ENCODE measurements at regions not wholly inside any gene's neighbourhood (a gene's known extent, or its start where the extent isn't known, plus 50 kb on each side); places are given as distances from the start of the nearest gene placed in this dataset.

GRCh38 chr2:106041150-106041549, 153.0 kb downstream of the UXS1 start:
- DNase-seq (ENCODE audit: low spot score), result no peak
- no peak for ATAC-seq

- no peak for DNase-seq (ENCODE audit: low spot score)
- no peak for ATAC-seq
These were observed 154.3 kb downstream of the UXS1 start for GRCh38 chr2:106039634-106040315.

GRCh38 chr2:106038601-106039375, 155.3 kb downstream of the UXS1 start:
- no peak for ATAC-seq
- no peak for DNase-seq (ENCODE audit: low spot score)

DNA sequence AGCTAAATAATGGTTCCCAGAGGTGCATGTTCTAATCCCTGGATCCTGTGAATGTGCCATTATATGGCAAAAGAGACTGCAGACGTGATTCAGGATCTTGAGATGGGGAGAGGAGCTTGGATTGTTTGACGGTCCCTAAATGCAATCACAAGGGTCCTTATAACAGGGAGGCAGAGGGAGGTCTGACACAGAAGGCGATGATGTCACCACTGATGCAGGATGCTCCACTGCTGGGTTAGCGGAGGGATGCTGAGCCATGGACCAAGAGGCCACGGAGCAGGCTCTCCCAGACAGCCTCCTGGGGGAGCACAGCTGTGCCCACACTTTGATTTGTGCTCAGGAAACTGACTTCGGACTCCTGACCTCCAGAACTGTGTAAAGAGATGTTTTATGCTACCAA, 156.2 kb downstream of the UXS1 start:
- ATAC-seq (no peak), DNase-seq (ENCODE audit: low spot score) (no peak)

DNA sequence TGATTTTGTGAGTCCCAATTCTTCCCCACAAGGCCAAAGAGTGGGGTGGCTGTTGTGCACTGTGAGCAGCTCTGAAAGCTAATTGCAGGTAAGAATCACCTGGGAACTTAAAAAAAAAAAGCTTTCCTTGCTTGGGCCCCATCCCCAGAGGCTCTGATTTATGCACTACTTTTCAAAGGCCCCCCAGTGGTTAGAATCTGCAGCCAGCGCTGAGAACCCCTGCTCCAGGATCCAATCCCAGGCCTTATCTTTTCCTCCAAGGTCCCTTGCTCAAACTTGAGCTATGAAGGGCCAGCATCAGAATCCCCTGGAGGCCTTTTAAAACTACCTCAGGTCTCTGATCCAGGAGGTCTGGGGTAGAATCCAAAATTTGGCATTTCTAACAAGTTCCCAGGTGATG, 156.8 kb downstream of the UXS1 start:
- no peak for ATAC-seq
- no peak for DNase-seq (ENCODE audit: low spot score)

GRCh38 chr2:106034325-106034724, 159.8 kb downstream of the UXS1 start:
- peak; percentile 82 for DNase-seq (ENCODE audit: low spot score)
- peak; percentile 57 for ATAC-seq

DNA sequence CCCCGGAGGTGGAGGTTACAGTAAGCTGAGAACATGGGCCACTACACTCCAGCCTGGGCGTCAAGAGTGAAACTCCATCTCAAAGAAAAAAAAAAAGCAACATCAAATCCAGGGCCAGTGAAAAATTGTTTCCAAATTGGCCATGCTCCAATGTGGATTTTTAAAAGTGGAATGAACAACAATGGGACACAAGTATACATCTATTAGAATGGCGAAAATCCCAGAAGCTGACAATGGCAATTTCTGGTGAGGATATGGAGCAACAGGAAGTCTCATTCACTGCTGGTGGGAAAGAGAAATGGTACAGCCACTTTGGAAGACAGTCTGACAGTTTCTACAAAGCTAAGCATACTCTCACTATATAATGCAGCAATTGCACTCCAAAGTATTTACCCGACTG, 161.4 kb downstream of the UXS1 start:
- ATAC-seq, result no peak
- no peak for DNase-seq (ENCODE audit: low spot score)

DNA sequence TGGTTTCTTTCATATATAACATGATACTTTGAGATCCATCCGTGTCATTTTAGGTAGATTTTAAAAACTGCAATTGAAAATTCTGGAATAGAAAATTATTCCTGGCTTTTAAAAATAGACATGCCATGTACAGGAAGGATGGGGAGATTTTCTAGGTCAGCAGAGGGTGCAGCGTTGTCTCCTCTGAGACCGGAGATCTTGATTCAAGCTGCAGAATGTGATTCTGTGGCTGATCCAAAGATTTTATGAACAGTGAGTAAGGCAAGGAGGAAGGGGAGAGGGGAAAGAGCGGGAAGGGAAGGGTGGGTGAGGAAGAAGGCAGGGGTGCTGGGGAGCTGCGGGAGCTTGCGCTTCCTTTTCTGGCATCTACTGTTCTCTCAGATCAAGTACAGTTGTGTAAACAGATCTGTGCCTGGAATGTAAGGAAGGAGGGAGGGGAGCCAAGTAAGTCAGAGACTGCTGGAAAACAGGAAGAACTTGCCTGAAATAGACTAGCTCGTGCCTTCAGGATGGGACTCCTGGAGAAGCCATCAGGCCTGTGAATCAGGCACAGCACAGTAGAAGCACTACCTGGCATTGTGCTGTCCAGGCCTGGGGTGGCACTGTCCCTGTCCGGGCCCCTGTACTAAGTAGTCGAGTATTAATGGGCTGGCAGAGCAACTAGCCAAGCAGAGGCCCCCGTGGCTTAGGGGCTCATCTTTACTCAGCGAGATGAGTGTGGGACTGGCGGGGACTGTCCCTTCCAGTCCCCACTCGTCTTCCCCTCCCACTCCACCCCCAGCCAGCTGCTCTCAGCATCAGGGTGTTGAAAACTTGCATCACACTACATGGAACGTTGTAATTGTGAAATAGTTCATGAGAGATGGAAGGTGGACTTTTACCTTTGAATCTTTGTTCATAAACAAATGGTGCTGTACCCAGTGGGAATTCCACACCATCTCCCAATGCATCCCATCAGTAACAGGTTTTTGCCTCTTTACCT, 163.5 kb downstream of the UXS1 start:
- ATAC-seq (peak; percentile 90), DNase-seq (ENCODE audit: low spot score) (peak; percentile 82)

DNA sequence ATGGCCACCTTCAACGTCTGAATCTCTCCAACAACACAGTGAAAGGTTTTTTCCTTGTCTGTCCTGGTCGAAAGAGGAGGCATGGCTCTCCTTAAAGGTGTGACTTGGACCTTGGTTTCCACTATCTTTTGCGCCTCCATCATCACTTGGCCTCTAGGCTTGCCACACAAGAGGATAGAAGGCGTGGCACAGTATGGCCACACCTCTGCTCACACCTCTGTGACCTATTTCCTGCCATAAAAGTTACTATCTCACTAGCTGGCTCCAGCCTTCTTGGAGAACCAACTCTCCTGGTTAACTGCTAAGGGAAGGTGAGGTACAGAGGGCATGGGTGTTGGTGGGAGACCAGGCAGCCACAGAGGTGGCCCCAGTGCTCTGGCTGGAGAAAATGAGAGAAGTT, 165.9 kb downstream of the UXS1 start:
- DNase-seq (ENCODE audit: low spot score) (no peak), ATAC-seq (no peak)

DNA sequence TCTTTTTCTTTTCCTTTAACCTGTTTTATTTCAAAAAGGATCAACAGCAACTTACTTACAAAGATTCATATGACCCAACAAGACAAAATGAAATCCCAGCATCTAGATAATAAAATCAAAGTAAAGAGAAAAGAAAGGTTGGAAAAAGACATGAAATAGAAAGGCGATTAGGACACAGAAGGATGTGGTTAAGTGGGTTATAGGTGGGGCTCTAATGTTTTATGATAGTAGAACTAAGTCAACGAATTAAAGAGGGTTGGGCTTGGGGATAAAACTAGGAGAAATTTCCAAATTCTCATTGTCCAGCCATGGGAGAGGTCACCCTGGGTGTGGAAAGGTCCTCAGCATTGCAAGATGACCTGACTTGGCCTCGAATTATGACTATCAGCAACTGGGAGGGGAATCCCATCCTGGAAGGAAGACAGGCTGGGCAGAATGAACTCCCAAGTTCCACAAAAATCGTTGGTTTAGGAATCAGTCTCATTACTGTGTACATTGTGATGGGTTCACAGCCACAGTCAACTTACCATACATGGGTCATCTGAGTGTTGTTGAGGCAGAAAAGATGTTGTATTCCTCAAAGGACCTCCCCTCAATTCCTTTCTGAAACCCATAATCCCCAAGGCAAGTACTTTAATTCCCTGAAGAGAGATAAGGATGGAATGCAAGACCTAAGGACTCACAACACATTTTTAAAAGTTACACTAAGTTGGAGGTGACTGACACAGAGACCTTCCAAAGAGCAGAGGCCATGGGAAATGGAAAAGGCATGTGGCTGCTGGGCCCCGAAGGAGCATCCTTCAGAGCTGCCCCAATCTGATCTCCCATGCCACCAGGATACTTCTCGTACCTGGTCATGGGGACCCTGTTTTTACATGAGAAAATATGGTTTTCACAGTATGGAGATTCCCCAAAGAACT, 167.6 kb downstream of the UXS1 start:
- no peak for DNase-seq (ENCODE audit: low spot score)
- no peak for ATAC-seq

DNA sequence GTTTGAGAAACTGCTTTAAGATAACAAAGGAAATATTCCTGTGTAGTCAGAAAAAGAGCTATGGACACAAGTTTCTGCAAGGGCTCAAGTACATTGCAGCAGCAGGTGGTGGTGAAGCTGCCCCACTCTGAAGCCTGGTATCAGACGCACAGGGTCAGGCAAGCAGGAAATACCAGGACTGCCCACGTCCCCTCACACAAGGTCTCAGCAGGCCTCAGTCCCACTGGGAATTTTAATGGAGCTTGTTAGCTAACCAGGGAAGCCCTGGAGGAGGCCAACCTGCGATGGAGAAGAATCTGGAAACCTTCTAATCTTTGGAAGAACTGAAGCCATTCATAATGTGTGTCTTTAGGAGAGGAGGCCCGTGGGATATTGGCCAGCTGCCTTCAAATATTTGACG, 168.3 kb downstream of the UXS1 start:
- no peak for DNase-seq (ENCODE audit: low spot score)
- no peak for ATAC-seq

GRCh38 chr2:106021662-106022028, 172.5 kb downstream of the UXS1 start:
- ATAC-seq (no peak), DNase-seq (ENCODE audit: low spot score) (no peak)

DNA sequence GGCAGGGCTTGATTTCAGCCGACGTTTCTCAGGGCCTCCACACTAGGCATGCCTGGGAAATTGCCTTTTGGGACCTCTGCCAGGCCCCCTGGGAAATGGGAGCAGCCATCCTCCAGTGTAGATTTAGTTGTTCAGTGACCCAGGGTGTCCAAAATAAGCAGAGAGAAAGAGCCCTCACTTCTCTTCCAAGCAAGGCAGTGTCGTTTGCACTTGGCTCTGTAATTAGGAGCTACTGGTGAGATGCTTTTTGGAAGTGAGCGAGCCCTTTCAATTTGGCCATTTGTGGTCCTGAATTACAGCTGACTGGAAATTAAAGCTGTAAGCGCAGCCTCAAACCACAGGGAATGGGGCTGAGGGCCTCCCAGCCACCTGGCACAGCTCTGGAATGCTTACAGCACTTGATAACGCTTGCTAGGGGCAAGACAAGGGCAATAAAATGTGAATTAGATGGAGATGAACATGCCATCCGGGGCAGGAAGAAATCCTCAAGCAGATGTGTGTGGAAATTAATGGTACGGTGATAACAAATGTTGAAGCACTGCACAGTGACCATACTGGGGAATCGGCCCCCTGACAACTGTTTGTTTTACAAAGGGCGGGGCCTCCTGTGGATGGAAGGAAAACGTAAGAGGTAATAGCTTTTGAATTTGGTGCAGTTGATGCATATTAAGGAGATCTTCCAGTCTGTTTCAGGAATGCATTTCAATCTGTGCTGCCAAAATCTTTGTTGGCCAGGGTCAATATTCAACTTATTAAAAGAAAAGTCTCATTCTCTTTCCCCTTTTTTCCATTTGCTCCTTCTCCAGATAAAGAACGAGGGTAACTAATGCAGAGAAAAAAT, 173.1 kb downstream of the UXS1 start:
- ATAC-seq (no peak), DNase-seq (ENCODE audit: low spot score) (no peak)

GRCh38 chr2:106020032-106020431, 174.1 kb downstream of the UXS1 start:
- ATAC-seq (no peak), DNase-seq (ENCODE audit: low spot score) (no peak)

DNA sequence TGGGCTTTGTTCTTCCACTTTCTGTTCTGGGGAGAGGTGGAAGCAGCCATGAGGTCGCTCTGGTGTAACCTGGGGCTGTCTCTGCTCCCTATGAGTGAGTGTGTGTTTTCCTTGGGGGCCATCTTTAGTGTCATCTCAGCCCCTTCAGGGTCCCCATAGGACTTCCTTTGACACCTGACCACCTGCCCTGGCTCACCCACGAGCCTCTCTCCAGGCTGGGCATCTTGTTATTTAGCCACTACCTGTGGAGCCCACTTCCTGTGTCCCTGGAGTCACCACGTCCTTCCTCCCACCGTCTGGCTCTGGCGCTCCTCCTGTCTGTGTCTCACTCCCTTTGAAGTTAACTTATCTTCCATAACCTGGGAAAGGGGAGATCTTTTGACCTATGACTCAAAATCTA, 176.0 kb downstream of the UXS1 start:
- ATAC-seq (no peak), DNase-seq (ENCODE audit: low spot score) (no peak)

- DNase-seq (ENCODE audit: low spot score), result no peak
- no peak for ATAC-seq
These were observed 181.3 kb downstream of the UXS1 start for GRCh38 chr2:106012591-106013347.

- ATAC-seq, result no peak
These were observed 182.0 kb downstream of the UXS1 start for GRCh38 chr2:106012001-106012590.

GRCh38 chr2:106011380-106011779, 182.7 kb downstream of the UXS1 start:
- no peak for ATAC-seq

More at GRCh38 chr2:106012001-106012590, 182.0 kb downstream of the UXS1 start:
- DNase-seq (ENCODE audit: low spot score), result no peak

More at GRCh38 chr2:106011380-106011779, 182.7 kb downstream of the UXS1 start:
- DNase-seq (ENCODE audit: low spot score), result no peak

Measured in left lobe of liver (tissue), 2 donors.